Activated CD4-positive, alpha-beta T cell treated with anti-CD3 and anti-CD28 coated beads, Interleukin-2, amount 50 U/mL, for 16 hours (primary cell): ENCODE measurements at regions not wholly inside any gene's neighbourhood (a gene's known extent, or its start where the extent isn't known, plus 50 kb on each side); places are given as distances from the start of the nearest gene placed in this dataset.

Experiments used
- DNase-seq: peaks from one replicate; pipeline ENCODE4 v3.0.0-alpha.2; 2020

DNA sequence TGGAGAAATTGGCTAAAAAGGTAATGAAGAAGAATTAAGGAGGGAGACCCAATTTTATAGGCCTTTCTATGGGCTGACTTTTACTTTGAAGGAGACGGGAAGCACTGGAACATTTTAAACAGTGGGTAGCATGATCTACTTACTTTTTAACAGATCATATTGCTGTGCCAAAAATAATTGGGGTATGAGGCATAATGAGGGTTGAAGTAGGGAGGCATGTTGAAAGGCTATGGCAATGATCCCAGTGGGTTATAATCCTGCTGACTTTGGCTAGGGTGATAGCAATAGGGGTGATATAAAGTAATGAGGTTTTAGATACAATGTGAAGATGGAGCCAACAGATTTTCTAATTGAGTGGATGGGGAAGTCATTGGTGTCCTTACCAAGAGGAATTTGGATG lies 73.2 kb downstream of the GPR37 start:
- DNase-seq: no peak

DNA sequence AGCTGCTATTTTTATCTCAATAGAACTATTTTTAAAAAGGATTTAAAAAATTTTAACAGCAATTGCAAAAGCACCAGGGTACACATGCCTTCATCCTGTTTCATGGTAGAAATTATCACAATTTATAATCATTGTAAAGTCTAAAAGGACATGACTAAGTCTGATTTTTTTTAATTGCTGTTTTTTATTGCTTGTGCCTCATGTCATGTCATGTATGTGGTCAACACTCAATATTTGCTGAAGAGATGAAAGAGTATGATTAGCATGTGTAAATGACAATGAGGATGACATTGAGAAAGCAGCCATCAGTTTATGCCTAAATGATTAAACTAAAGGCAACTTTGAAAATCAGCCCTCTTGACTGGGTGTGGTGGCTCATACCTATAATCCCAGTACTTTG lies 74.8 kb downstream of the GPR37 start:
- no peak for DNase-seq

DNA sequence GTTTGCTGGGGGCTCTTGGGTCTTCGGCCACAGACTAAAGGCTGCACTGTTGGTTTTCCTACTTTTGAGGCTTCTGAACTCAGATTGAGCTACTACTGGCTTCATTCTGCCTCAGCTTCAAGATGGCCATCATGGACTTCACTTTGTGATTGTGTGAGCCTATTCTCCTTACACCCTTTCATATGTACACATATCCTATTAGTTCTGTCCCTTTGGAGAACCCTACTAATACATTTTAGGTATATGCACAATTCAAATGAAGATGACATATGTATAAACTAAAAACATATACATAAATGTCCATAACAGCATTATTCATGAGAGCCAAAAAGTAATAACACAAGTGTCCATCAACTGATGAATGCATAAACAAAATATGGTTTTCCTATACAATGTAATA lies 75.7 kb downstream of the GPR37 start:
- DNase-seq: no peak

DNA sequence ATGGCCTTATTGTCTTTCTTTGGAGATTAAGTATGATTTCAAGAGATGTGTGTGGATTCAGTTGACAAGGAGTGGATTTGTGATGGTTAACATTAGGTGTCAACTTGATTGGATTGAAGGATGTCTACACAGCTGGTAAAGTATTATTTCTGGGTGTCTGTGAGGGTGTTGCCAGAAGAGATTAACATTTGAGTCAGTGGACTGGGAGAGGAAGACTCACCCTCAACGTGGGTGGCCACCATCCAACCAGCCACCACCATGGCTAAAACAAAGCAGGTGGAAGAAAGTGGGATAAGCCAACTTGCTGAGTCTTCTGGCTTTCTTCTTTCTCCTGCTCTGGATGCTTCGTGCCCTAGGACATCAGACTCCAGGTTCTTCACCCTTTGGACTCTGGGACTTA lies 76.1 kb downstream of the GPR37 start:
- DNase-seq: no peak

DNA sequence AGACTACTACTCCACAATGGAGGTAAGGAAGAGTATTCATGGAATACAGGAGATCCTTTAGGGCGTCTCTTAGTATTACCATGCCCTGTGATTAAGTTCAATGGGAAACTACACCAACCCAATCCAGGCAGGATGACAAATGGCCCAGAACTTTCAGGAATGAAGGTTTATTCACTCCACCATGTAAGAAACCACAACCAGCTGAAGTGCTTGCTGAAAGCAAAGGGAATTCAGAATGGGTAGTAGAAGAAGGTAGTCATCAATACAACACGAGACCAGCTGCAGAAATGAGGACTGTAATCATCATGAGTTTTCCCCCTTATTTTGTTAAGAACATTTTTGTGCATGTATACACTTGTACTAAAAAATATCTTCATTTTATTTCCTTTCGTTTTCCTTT lies 76.6 kb downstream of the GPR37 start:
- DNase-seq: no peak

DNA sequence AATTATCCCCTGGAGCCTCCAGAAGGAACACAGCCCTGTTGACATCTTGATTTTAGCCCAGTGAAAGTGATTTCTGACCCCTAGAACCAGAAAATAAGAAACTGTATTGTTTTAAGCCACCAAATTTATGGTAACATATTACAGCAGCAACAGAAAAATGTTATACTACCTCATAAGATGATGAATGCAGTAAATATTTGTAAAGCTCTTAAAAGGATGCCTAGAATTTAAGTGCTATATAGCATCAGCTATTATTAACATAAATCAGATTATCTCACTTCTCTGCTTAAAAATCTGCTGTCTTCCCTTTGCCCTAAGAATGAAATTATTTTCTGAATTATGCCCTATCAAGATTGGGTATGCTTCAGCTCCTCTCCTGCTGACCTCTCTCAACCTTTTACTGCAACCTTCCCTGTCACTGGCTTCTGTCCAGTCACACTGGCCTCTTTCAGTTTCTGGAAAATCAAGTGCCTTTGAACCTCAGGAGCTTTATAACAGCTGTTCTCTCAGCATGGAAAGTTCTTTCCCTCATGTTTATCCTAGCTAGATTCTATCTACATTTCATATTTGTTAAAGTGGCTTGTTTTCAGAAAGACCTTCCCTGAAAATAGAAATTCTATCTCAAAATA lies 78.9 kb downstream of the GPR37 start:
- DNase-seq: no peak

DNA sequence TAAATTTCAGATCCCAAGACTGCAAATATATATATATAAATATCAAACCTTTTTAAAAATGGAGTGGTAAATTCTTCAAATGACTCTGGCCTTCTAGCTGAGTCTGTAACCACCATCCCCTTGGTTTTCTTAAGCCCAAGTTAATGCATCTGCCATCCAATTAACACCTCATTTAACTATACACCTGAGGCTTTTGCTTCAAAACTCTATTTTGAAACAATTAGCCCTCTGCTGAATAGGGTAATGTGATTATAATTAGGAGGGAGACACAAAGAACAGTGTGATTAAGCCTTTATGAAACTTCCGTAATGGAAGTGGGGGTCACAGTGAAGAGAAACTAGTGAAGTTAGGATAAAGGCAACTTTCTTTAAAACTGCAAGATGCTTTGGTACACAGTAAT lies 83.6 kb downstream of the GPR37 start:
- no peak for DNase-seq

DNA sequence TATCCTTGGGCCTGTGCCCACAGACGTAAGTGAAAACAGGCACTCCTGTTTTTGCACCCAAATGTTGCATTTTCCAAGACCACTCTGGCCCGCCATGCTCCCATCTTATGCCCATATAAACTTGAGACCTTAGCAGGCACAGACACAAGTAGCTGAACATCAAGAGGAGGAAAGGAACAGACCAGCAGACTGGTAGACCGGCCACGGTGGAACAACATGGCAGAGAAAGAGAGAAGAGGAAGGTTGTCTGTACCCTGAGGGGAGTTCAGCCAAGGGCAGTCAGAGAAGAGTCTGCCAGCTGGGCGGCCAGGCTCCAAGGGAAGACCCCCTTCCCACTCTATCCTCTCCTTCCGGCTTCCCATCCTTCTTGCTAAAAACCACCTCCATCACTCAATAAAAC lies 85.3 kb downstream of the GPR37 start:
- no peak for DNase-seq

DNA sequence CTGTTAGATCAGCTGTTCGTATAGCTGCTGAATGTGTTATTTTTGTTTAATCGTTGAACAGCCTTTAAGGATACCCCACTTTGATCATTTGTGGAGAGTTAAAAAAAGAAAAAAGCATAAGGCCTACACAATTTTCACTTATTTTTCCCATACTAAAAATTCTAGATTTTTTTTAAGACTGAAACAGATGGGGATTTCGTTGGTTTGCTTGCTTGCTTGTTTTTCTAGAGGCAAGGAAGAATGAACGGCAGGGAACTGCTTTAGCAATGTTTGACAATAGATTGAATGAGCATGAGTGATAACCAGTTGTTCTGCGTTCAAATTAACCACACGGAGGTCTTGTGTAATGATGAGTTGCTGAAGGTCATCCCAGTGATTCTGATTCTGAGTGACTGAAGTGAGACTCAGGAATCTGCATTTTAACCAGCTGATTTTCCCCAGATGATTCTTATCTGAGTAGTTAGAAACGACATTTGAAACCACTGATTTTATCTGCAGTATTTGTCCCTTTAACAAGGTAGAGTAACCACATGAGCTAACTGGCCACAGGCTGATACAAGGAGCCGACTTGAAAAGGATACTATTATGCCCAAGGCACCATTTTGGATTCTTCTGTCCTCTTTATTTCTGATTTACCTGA lies 85.9 kb downstream of the GPR37 start:
- no peak for DNase-seq

DNA sequence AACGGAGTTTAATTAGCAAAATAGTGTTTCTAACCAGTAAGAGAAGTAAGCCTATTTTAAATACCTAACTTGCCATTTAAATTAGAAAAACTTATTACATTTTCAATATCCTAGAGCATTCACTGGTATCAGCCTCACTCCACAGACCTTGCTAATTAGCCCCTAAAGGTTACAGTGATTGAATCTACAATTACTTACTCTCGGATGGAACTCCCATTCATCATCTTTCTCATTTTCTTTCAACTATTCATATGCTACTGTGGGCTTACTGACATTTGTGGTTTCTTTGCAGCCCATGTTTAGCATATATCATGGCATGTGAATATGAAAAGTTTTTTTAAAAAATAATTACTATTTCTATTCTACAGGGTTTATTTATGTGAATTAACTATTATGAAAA lies 86.4 kb downstream of the GPR37 start:
- DNase-seq: no peak

DNA sequence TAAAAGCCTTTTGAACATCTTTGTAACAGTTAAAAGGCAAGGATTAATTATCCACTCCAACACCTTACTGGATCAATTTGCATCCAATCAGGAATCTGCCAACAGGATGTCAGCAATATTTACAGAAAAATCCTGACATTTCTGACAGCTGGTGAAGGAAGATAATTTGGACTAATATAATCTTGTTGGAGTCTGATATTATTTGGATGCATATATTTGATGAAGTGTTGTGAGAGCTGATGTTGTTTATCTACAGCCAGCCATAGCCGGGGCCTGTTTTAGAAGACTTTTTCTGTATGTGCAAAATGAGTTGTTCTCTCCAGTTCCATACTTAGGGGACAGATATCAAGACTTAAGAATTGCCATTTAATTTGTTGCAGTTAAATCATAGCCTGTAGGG lies 91.1 kb downstream of the GPR37 start:
- no peak for DNase-seq

DNA sequence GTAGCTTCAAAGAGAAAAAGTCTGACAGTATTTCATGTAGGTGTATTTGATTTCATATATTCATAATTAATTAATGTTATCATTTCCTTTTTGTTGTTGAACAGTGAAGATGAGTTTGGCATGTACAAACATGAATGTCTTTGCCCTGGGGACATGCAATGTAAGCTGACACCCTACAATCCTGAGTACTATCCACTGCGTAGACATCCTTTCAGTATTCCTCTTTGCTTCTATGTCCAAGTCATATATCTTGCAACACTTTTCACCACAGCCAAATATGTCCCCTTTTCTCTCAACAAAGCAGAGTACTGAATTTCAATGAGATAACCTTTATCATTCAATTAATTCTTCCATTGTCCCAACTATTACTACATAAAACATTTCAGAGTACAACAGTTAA lies 93.6 kb downstream of the GPR37 start:
- DNase-seq: no peak

DNA sequence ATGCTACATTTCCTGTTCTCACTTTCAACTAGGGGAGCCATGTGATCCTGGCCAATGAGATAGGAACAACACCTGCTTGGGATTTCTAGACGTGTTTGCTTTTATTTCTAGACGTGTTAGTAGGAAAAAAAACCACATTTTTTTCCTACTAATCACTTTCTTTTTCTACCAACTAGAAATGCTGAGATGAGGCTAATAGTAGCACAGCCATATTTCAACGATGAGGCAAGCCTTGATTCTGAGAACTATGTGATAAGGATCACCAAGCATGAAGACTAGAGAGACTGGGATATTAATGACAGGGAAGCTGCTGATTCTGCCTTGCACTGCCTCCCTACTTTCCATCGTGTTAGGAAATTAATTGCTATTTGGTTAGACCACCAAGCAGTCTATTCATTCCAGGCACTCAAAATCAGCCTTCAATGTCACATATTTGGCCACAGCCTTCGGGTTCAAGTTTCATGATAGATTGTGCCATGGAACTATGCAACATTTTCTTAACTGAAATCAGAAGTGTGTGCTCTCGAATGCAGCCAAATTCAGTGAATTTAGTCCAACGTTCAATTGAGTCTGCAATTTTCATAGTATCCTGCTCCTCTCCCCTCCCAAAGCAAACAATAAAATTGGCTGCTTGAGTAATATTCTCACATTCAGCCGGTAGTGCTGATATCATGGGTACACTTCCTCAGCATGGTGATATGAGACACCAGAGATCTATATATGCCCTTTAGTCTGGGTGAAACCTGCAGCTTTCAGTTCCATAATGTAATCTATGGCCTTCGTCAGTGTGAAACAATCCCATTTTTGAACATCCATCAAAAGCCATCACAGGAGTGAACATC lies 98.1 kb downstream of the GPR37 start:
- no peak for DNase-seq

DNA sequence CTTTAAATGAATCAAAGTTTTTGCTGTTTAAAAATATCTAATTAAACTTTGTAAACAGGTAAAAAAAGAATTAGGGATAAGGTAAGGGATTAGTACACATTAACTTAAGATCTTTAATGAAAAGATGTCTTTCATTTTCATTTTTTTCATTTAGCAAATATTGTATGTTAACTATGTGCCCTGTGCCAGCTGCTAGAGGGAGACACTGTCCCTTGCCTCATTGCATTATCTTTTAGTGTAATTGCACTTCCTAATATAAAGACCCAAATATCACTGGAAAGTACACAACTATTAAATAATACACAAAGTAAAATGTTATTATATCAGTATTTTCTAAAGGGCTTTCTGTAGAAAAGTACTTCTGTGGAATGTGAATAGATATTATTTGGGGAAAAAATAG lies 102.7 kb downstream of the GPR37 start:
- DNase-seq: no peak

DNA sequence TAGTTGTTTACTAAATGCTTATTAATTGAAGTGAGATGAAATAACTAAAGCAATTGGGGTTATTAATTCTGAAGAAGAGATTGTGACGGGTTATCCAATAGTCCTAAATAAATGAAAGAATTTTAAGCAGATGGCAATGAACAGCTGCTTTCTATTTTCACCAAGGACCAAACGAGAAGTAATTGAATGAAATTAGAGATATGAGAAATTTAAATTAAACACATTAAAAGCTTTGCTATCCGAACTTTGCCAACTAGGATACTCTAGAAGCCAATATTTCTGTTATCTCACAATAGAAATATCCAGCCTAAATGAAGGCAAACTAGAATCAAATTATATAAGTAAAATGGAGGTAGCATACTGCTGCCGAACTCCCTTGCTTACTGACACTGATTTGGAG lies 103.2 kb downstream of the GPR37 start:
- DNase-seq: no peak

DNA sequence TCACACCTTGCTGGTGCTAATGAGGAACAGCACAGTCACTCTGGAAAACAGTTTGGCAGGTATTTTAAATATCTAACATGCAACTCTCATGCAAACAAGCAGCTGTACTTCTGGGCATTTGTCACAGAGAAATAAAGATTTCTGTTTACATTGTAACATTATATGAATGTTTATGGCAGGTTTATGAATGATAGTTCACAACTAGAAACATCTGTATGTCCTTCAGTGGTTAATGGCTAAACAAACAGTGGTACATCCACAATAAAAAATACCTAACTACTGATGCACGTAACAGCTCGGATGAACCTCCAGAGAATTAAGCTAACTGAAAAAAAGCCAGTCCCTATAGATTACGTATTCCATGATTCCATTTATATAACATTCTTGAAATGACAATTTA lies 109.6 kb downstream of the GPR37 start:
- no peak for DNase-seq

DNA sequence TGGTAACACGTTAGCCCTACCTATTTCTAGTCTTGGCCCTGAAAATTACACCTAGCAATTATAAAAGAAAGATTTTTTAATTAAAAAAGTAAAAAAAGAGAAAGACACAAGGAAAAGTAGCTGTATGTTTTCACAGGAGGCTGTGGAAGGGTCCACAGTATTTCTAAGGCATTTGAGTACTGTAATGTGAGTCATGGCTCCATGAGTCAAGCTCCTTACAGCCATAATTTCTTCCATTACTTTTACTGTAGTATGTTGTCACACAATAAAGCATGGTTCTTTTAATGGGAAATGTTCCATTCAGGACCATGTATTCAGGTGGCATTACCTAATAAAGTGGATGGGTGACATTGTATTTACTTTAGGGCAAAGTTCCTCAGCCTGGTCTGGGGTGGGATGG lies 113.4 kb downstream of the GPR37 start:
- no peak for DNase-seq

DNA sequence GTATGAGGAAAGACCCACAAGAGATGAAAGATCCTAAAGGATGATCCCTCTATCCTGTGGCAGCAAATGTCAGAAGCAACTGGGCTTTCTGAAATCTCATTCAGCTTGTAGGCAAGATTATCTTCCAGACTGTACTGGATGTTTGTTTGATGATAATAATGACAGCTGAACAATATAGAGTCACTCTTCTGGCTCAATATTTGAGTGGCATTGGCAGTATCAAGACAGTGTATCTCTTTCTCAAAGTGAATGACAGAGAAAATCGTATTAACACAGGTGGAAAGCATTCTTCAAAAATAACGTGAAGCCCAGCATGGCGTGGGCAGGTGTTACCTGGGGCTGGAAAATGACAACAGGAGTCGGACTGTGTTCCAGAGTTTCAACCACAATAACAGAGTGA lies 114.5 kb downstream of the GPR37 start:
- DNase-seq: no peak

DNA sequence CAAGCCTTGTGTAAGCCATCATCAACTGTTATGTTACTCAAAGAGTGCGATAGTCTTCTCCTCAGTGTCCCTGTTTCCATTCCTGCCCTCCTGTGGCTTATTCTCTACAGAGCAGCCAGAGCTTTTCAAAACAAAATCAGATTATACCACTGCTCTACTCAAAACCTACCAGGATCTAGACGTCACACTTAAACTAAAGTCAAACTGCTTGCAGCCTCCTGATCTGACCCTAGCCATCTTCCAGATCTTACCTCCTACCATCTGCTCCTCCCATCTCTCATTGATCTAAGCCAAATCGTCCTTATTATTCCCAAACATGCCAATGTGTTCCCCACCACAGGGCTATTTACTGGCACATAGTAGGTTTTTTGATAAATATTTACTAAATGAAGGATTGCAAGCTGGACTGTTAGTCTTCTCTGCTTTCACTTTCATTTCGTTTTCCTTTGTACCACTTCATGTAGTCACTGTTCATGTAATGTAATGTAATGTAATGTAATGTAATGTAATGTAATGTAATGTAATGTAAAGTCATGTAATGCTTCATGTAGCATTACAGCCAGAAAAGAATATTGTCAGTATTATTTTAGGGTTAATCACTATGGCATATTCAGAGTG lies 116.1 kb downstream of the GPR37 start:
- DNase-seq: no peak

DNA sequence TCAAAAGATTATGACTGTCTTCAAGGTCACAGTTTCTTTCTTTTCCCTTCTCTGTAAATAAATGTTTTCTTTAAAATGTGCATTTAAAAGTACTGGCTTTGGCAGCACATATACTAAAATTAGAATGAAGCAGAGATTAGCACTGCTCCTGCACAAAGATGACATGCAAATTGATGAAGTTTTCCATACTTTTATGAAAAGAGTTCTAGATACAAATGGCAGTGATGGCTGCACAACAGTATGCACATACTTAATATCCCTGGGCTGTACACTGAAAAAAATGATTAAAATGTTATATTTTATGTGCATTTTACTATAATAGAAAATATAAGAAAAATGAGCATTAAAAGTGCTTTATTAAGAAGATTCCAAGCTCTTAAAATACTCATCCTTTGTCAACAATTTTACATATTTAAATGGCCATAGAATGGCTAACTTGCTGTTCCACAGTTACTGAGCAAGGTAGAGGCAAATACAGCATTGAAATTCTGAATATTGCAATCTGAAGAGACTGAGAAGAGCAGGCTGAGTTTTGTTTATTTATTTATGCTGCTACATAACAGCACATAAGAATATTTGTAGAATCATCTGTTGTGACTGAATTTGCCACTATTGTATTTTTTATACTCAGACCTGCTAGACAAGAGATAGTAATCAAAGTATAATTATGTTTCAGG lies 117.8 kb downstream of the GPR37 start:
- no peak for DNase-seq

DNA sequence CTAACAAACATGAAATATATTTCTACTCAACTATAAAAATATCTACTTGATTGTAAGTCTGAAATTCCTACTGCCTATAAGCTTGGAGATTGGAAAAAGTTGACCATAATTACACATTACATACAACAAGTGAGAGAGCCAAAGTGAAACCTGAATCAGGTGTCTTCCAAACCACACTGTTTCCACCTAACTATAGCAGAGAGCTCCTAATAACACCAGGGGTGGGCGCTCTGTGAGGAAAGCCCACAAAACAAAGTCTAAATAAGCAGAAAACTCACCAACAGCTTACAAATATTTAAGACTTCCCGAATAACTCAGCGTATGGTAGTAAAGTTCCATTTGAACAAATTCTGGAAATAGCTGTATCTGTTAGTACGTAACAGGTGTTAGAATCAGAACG lies 119.9 kb downstream of the GPR37 start:
- no peak for DNase-seq

DNA sequence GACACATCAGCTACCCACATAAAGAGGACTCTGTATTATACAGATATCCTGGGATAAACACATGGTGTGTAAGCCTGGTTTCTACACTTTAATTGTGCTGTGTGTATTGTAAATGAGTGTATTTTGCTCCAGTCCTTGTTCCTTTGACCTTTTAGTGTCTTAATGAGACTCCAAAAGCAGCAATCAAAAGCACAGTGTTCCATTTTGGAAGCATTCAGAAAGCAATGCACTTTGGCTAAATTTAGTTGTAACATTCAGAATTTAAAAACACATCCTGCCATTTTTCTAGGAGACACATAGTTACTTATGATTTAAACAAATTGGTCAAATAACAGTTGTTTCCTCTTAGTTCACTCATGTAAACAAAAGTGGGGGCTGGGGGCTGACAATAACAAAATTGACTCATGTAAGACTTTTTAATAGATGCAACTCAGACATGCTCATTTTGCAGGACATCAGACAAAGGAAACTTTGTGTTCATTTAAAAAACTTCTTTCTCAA lies 122.2 kb downstream of the GPR37 start:
- no peak for DNase-seq

DNA sequence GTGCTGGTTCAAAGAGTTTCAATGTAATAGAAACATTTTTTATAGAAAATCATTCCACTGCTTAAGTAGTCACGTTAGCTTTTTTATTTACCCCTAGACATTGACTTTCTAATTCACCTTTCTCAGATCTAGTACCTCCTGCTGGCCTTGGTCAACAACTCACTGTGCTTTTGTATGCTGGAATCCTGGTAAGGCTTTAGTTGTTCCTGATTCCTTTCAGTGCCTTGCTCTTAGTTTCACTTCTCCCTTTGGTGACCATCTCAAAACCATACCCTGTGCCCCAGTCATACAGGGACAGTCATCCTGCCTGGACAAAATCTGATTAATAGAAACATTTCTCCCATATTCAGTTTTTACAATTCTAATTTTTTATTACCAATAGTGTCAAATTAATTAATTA lies 130.2 kb downstream of the GPR37 start:
- DNase-seq: no peak
